GM23338 (cell line): ENCODE measurements at regions not wholly inside any gene's neighbourhood (a gene's known extent, or its start where the extent isn't known, plus 50 kb on each side); places are given as distances from the start of the nearest gene placed in this dataset.

Experiments used
- ATAC-seq: fragments of 200-7000 bp; cut with Tn5 transposase; 3 replicates; pipeline ENCODE4 v1.9.1; 2020
- DNase-seq: peaks from one replicate; pipeline ENCODE4 v3.0.0-alpha.2; 2015; ENCODE audit warnings: low spot score
- H2AFZ ChIP-seq: fragments of 200-600 bp; sonication (generic); 2 replicates; pipeline ENCODE4 v1.8.0; 2016; ENCODE audit warnings: antibody characterized with exemption, mild to moderate bottlenecking, moderate library complexity
- H3F3A ChIP-seq: fragments of 200-600 bp; sonication (generic); replicated peaks from 2 replicates; pipeline ENCODE4 v1.8.0; 2017; ENCODE audit warnings: antibody characterized with exemption, mixed run types, low read depth
- H3K27ac ChIP-seq: fragments of 200-600 bp; sonication (generic); 2 replicates; pipeline ENCODE4 v1.6.1; 2016; ENCODE audit warnings: low read depth
- H3K27me3 ChIP-seq: fragments of 200-600 bp; sonication (generic); 2 replicates; pipeline ENCODE4 v1.8.0; 2016; ENCODE audit warnings: mild to moderate bottlenecking, mixed run types, moderate library complexity; ENCODE audit not compliant: insufficient read depth
- H3K36me3 ChIP-seq: fragments of 200-600 bp; sonication (generic); 2 replicates; pipeline ENCODE4 v1.8.0; 2016; ENCODE audit warnings: mild to moderate bottlenecking; ENCODE audit not compliant: insufficient read depth
- H3K4me1 ChIP-seq: fragments of 200-600 bp; sonication (generic); 2 replicates; pipeline ENCODE4 v1.8.0; 2016; ENCODE audit warnings: mild to moderate bottlenecking, moderate library complexity; ENCODE audit not compliant: insufficient read depth
- H3K4me2 ChIP-seq: fragments of 200-600 bp; sonication (generic); 2 replicates; pipeline ENCODE4 v1.7.1; 2017; ENCODE audit warnings: mixed run types
- H3K4me3 ChIP-seq: fragments of 200-600 bp; sonication (generic); 2 replicates; pipeline ENCODE4 v1.6.1; 2016; ENCODE audit warnings: mixed run types
- H3K79me2 ChIP-seq: fragments of 200-600 bp; sonication (generic); replicated peaks from 2 replicates; pipeline ENCODE4 v1.8.0; 2017; ENCODE audit warnings: mild to moderate bottlenecking; ENCODE audit not compliant: insufficient read depth
- H3K9me2 ChIP-seq: fragments of 200-600 bp; sonication (generic); 2 replicates; pipeline ENCODE4 v1.8.0; 2017; ENCODE audit not compliant: insufficient read depth
- H4K20me1 ChIP-seq: fragments of 200-600 bp; sonication (generic); replicated peaks from 2 replicates; pipeline ENCODE4 v1.8.0; 2017; ENCODE audit warnings: mild to moderate bottlenecking; ENCODE audit not compliant: insufficient read depth
- H3K27ac Mint-ChIP-seq: 2 replicates; pipeline ENCODE4 v1.8.0; 2020; ENCODE audit warnings: inconsistent platforms, mild to moderate bottlenecking, moderate library complexity, mixed read lengths
- H3K27me3 Mint-ChIP-seq: 3 replicates; pipeline ENCODE4 v1.8.0; 2022; ENCODE audit warnings: low read depth, mild to moderate bottlenecking, moderate library complexity, mixed read lengths, inconsistent platforms; ENCODE audit not compliant: insufficient read depth, poor library complexity
- H3K36me3 Mint-ChIP-seq: 3 replicates; pipeline ENCODE4 v1.8.0; 2021; ENCODE audit warnings: low read depth, mild to moderate bottlenecking, inconsistent platforms, moderate library complexity, mixed read lengths
- H3K4me1 Mint-ChIP-seq: 3 replicates; pipeline ENCODE4 v1.8.0; 2020; ENCODE audit warnings: mild to moderate bottlenecking, inconsistent platforms, mixed read lengths
- H3K4me3 Mint-ChIP-seq: 3 replicates; pipeline ENCODE4 v1.8.0; 2021; ENCODE audit warnings: moderate library complexity, mild to moderate bottlenecking, inconsistent platforms, mixed read lengths
- H3K9me3 Mint-ChIP-seq: 3 replicates; pipeline ENCODE4 v1.8.0; 2020; ENCODE audit warnings: moderate library complexity, mild to moderate bottlenecking, inconsistent platforms, mixed read lengths
- CREB1 ChIP-seq: fragments of 250-450 bp; sonication (Bioruptor Pico); IDR thresholded peaks from 2 replicates; pipeline ENCODE4 v1.5.0; 2020; ENCODE audit warnings: low read depth, mild to moderate bottlenecking, moderate library complexity
- CTCF ChIP-seq, 2 experiments: fragments of 200-600 bp in 1 of 2; sonication (generic) in 1 of 2; conservative IDR thresholded peaks; 2 replicates each; pipeline versions ENCODE4 v1.5.1 to v1.6.1; 2016 to 2017; ENCODE audit warnings: antibody characterized with exemption in 2 of 2, low read depth in 2 of 2, mild to moderate bottlenecking in 2 of 2, moderate library complexity in 1 of 2
- ETS1 ChIP-seq: IDR thresholded peaks from 2 replicates; pipeline ENCODE4 v1.6.1; 2016; ENCODE audit warnings: antibody characterized with exemption
- EZH2 ChIP-seq: fragments of 200-600 bp; sonication (generic); IDR thresholded peaks from one replicate; pipeline ENCODE4 v1.8.0; 2017; ENCODE audit warnings: antibody characterized with exemption, mild to moderate bottlenecking, low read depth; ENCODE audit not compliant: unreplicated experiment
- EZH2phosphoT487 ChIP-seq: fragments of 200-600 bp; sonication (generic); IDR thresholded peaks from one replicate; pipeline ENCODE4 v1.8.1; 2018; ENCODE audit warnings: antibody characterized with exemption; ENCODE audit not compliant: unreplicated experiment
- JUNB ChIP-seq: IDR thresholded peaks from one replicate; pipeline ENCODE4 v1.6.1; 2016; ENCODE audit warnings: antibody characterized with exemption; ENCODE audit not compliant: unreplicated experiment
- NANOG ChIP-seq: IDR thresholded peaks from 2 replicates; pipeline ENCODE4 v1.6.1; 2016; ENCODE audit warnings: antibody characterized with exemption, borderline replicate concordance
- POLR2AphosphoS5 ChIP-seq: IDR thresholded peaks from 2 replicates; pipeline ENCODE4 v1.6.1; 2016; ENCODE audit warnings: antibody characterized with exemption, low read depth
- STAT1 ChIP-seq: IDR thresholded peaks from one replicate; pipeline ENCODE4 v1.6.1; 2016; ENCODE audit warnings: antibody characterized with exemption; ENCODE audit not compliant: unreplicated experiment
- ZNF114 ChIP-seq: fragments of 250-450 bp; sonication (Bioruptor Pico); IDR thresholded peaks from 2 replicates; pipeline ENCODE4 v1.5.0; 2020; ENCODE audit warnings: mild to moderate bottlenecking, moderate library complexity
- ZNF331 ChIP-seq: fragments of 250-450 bp; sonication (Bioruptor Pico); IDR thresholded peaks from 2 replicates; pipeline ENCODE4 v1.5.0; 2020; ENCODE audit warnings: low read depth, mild to moderate bottlenecking, moderate library complexity
- TF ChIP-seq, protein P1 (sequence below): fragments of 250-450 bp; sonication (Bioruptor Pico); IDR thresholded peaks from 2 replicates; pipeline ENCODE4 v1.5.0; 2020; ENCODE audit warnings: mild to moderate bottlenecking, moderate library complexity
- TF ChIP-seq, protein P2 (sequence below): IDR thresholded peaks from one replicate; pipeline ENCODE4 v1.6.1; 2018; ENCODE audit warnings: antibody characterized with exemption; ENCODE audit not compliant: unreplicated experiment

GRCh38 chr16:26606381-26607150 is 460.2 kb upstream of the C16orf82 start:
- H3K36me3 ChIP-seq = no peaks in the 10 kb centered on the region
- no peak overlapping the region for H3K27ac Mint-ChIP-seq
- no peaks in the 10 kb centered on the region for H3K4me1 Mint-ChIP-seq
- H4K20me1 ChIP-seq = no peaks in the 10 kb centered on the region
- no peak overlapping the region for H2AFZ ChIP-seq
- no peak overlapping the region for H3K4me2 ChIP-seq
- H3K9me2 ChIP-seq = no peaks in the 10 kb centered on the region
- H3K27me3 Mint-ChIP-seq = peaks cover 5% of the 10 kb centered on the region
- no peak overlapping the region for H3K4me3 Mint-ChIP-seq
- H3K27me3 ChIP-seq = no peaks in the 10 kb centered on the region
- peaks cover 10% of the 10 kb centered on the region for H3K36me3 Mint-ChIP-seq
- no peaks in the 10 kb centered on the region for H3K4me1 ChIP-seq
- no peaks in the 10 kb centered on the region for H3K79me2 ChIP-seq
- no peak for DNase-seq
- peaks cover 87% of the 10 kb centered on the region for H3K9me3 Mint-ChIP-seq
- TF ChIP-seq ZNF114 (CRISPR knock-in tag) (no peak), CREB1 (CRISPR knock-in tag) (no peak), CTCF (conservative IDR thresholded peaks at IDR 0.05; ENCODE audit: low read depth in 2 of 2) (no peak), NANOG (no peak), ETS1 (no peak), POLR2AphosphoS5 (no peak), STAT1 (no peak), EZH2 (no peak), ZNF331 (CRISPR knock-in tag) (no peak), EZH2phosphoT487 (no peak), JUNB (no peak)
- TF ChIP-seq, protein P1, sequence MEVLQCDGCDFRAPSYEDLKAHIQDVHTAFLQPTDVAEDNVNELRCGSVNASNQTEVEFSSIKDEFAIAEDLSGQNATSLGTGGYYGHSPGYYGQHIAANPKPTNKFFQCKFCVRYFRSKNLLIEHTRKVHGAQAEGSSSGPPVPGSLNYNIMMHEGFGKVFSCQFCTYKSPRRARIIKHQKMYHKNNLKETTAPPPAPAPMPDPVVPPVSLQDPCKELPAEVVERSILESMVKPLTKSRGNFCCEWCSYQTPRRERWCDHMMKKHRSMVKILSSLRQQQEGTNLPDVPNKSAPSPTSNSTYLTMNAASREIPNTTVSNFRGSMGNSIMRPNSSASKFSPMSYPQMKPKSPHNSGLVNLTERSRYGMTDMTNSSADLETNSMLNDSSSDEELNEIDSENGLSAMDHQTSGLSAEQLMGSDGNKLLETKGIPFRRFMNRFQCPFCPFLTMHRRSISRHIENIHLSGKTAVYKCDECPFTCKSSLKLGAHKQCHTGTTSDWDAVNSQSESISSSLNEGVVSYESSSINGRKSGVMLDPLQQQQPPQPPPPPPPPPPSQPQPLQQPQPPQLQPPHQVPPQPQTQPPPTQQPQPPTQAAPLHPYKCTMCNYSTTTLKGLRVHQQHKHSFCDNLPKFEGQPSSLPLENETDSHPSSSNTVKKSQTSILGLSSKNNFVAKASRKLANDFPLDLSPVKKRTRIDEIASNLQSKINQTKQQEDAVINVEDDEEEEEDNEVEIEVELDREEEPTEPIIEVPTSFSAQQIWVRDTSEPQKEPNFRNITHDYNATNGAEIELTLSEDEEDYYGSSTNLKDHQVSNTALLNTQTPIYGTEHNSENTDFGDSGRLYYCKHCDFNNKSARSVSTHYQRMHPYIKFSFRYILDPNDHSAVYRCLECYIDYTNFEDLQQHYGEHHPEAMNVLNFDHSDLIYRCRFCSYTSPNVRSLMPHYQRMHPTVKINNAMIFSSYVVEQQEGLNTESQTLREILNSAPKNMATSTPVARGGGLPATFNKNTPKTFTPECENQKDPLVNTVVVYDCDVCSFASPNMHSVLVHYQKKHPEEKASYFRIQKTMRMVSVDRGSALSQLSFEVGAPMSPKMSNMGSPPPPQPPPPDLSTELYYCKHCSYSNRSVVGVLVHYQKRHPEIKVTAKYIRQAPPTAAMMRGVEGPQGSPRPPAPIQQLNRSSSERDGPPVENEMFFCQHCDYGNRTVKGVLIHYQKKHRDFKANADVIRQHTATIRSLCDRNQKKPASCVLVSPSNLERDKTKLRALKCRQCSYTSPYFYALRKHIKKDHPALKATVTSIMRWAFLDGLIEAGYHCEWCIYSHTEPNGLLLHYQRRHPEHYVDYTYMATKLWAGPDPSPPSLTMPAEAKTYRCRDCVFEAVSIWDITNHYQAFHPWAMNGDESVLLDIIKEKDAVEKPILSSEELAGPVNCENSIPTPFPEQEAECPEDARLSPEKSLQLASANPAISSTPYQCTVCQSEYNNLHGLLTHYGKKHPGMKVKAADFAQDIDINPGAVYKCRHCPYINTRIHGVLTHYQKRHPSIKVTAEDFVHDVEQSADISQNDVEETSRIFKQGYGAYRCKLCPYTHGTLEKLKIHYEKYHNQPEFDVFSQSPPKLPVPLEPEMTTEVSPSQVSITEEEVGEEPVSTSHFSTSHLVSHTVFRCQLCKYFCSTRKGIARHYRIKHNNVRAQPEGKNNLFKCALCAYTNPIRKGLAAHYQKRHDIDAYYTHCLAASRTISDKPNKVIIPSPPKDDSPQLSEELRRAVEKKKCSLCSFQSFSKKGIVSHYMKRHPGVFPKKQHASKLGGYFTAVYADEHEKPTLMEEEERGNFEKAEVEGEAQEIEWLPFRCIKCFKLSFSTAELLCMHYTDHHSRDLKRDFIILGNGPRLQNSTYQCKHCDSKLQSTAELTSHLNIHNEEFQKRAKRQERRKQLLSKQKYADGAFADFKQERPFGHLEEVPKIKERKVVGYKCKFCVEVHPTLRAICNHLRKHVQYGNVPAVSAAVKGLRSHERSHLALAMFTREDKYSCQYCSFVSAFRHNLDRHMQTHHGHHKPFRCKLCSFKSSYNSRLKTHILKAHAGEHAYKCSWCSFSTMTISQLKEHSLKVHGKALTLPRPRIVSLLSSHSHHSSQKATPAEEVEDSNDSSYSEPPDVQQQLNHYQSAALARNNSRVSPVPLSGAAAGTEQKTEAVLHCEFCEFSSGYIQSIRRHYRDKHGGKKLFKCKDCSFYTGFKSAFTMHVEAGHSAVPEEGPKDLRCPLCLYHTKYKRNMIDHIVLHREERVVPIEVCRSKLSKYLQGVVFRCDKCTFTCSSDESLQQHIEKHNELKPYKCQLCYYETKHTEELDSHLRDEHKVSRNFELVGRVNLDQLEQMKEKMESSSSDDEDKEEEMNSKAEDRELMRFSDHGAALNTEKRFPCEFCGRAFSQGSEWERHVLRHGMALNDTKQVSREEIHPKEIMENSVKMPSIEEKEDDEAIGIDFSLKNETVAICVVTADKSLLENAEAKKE (CRISPR knock-in tag) = no peak
- TF ChIP-seq, protein P2, sequence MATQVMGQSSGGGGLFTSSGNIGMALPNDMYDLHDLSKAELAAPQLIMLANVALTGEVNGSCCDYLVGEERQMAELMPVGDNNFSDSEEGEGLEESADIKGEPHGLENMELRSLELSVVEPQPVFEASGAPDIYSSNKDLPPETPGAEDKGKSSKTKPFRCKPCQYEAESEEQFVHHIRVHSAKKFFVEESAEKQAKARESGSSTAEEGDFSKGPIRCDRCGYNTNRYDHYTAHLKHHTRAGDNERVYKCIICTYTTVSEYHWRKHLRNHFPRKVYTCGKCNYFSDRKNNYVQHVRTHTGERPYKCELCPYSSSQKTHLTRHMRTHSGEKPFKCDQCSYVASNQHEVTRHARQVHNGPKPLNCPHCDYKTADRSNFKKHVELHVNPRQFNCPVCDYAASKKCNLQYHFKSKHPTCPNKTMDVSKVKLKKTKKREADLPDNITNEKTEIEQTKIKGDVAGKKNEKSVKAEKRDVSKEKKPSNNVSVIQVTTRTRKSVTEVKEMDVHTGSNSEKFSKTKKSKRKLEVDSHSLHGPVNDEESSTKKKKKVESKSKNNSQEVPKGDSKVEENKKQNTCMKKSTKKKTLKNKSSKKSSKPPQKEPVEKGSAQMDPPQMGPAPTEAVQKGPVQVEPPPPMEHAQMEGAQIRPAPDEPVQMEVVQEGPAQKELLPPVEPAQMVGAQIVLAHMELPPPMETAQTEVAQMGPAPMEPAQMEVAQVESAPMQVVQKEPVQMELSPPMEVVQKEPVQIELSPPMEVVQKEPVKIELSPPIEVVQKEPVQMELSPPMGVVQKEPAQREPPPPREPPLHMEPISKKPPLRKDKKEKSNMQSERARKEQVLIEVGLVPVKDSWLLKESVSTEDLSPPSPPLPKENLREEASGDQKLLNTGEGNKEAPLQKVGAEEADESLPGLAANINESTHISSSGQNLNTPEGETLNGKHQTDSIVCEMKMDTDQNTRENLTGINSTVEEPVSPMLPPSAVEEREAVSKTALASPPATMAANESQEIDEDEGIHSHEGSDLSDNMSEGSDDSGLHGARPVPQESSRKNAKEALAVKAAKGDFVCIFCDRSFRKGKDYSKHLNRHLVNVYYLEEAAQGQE = no peak
- no peak overlapping the region for H3K4me3 ChIP-seq
- no peaks in the 10 kb centered on the region for H3F3A ChIP-seq
- H3K27ac ChIP-seq = no peak overlapping the region
- no peak for ATAC-seq
